ENCODE measurements at regions not wholly inside any gene's neighbourhood (a gene's known extent, or its start where the extent isn't known, plus 50 kb on each side); places are given as distances from the start of the nearest gene placed in this dataset.
A peak's percentile ranks its signal among the peaks of the same experiment; 100 is the strongest.

DNA sequence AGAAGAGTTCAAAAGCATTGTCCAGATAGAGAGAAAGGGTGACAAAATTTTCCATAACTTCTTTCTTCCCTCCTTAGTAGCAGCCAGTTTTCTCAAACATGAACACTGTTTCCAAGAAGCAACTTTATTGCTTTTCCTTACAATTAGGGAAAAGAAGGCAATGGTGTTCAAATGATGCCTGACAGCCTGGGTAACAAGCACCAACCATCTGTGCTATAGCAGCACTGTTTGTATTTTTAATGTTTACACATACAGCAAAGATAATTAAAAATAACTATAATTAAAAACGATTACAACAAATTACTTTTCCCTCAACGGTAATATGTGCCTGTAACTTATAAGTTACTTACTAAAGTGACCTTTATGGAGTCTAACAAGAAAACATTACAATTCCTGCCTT, 450.6 kb upstream of the LMO3 start:
- CTCF ChIA-PET: no interaction called here
- DNase-seq (ENCODE audit: low read depth in 1 of 2, low spot score in 1 of 2): no peak
- WGBS (ENCODE audit: missing lambda C conversion rate): 16% methylated on average over 2 of the region's 2 CpGs
- no peak overlapping the region for H3K4me2 ChIP-seq
- FAIRE-seq: no peak
- H3K4me1 ChIP-seq: peaks cover 17% of the 10 kb centered on the region
- POLR2A ChIA-PET: no interaction called here
- TF ChIP-seq RCOR1 (IDR thresholded peaks at IDR 0.05; ENCODE audit: low read depth, low read length) (no peak), MYC (IDR thresholded peaks at IDR 0.05; ENCODE audit: borderline replicate concordance, low read length) (no peak), CBX8 (IDR thresholded peaks at IDR 0.05) (no peak), RARB (CRISPR knock-in tag; IDR thresholded peaks at IDR 0.05) (no peak), EP300 (IDR thresholded peaks at IDR 0.05) (no peak), E2F6 (IDR thresholded peaks at IDR 0.05; ENCODE audit: borderline replicate concordance, low read depth) (no peak), CHD2 (IDR thresholded peaks at IDR 0.05; ENCODE audit: low read length, partially characterized antibody) (no peak), POLR2A (IDR thresholded peaks at IDR 0.05; ENCODE audit: low read length) (no peak)
- ATAC-seq: no peak
- H3K9me3 ChIP-seq: no peaks in the 10 kb centered on the region
- no peak overlapping the region for H3K27ac ChIP-seq
- no peak overlapping the region for H3K4me3 ChIP-seq

DNA sequence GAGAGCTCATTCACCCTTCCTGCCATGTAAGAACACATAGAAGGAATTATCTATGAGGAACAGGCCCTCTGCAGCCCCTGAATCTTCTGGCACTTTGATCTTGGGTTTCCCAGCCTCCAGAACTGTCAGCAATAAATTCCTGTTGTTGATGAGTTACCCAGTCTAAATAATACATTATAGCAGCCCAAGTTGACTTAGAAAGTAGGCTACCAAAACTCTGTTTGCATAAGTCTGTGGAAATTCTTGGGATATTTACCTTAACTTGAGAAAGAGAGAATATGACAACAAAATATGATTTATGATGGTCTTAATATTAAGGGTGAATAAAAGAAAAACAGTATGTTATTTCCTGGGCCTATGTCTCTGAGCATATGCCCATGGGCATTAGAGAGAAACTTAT, 433.0 kb upstream of the LMO3 start:
- TF ChIP-seq CEBPB (IDR thresholded peaks at IDR 0.05) (peak; percentile 42 to 71; a peak in 3 of 4 replicates), GATA3 (IDR thresholded peaks at IDR 0.05; ENCODE audit: borderline replicate concordance) (peak; percentile 87), EP300 (IDR thresholded peaks at IDR 0.05) (peak in 1 of 2 experiments; percentile 32; a peak in 1 of 5 replicates), CBX8 (IDR thresholded peaks at IDR 0.05) (no peak), RARB (CRISPR knock-in tag; IDR thresholded peaks at IDR 0.05) (no peak), BHLHE40 (IDR thresholded peaks at IDR 0.05; ENCODE audit: low read depth, low read length) (no peak), JUN (IDR thresholded peaks at IDR 0.05) (0 out of 5 replicates have a peak, but pooled peaks of 1 of the 2 experiments have one; percentile 28), HOXA7 (CRISPR knock-in tag; IDR thresholded peaks at IDR 0.05) (no peak), SMC3 (IDR thresholded peaks at IDR 0.05) (peak; percentile 18; the same call in 1 of the 3 replicates), RCOR1 (IDR thresholded peaks at IDR 0.05; ENCODE audit: low read depth, low read length) (no peak), PHF8 (IDR thresholded peaks at IDR 0.05; ENCODE audit: borderline replicate concordance, low read depth) (no peak), KDM1A (IDR thresholded peaks at IDR 0.05; ENCODE audit: low read depth) (no peak), MAFK (IDR thresholded peaks at IDR 0.05; ENCODE audit: partially characterized antibody) (no peak), CTCF (IDR thresholded peaks at IDR 0.05) (no peak), ZC3H11A (IDR thresholded peaks at IDR 0.05) (no peak), HEYL (CRISPR knock-in tag; IDR thresholded peaks at IDR 0.05) (no peak), RFX5 (IDR thresholded peaks at IDR 0.05) (no peak), HOXB13 (CRISPR knock-in tag; IDR thresholded peaks at IDR 0.05; ENCODE audit: low read depth) (no peak)
- TF ChIP-seq, protein P1, sequence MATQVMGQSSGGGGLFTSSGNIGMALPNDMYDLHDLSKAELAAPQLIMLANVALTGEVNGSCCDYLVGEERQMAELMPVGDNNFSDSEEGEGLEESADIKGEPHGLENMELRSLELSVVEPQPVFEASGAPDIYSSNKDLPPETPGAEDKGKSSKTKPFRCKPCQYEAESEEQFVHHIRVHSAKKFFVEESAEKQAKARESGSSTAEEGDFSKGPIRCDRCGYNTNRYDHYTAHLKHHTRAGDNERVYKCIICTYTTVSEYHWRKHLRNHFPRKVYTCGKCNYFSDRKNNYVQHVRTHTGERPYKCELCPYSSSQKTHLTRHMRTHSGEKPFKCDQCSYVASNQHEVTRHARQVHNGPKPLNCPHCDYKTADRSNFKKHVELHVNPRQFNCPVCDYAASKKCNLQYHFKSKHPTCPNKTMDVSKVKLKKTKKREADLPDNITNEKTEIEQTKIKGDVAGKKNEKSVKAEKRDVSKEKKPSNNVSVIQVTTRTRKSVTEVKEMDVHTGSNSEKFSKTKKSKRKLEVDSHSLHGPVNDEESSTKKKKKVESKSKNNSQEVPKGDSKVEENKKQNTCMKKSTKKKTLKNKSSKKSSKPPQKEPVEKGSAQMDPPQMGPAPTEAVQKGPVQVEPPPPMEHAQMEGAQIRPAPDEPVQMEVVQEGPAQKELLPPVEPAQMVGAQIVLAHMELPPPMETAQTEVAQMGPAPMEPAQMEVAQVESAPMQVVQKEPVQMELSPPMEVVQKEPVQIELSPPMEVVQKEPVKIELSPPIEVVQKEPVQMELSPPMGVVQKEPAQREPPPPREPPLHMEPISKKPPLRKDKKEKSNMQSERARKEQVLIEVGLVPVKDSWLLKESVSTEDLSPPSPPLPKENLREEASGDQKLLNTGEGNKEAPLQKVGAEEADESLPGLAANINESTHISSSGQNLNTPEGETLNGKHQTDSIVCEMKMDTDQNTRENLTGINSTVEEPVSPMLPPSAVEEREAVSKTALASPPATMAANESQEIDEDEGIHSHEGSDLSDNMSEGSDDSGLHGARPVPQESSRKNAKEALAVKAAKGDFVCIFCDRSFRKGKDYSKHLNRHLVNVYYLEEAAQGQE (IDR thresholded peaks at IDR 0.05): no peak
- POLR2A ChIA-PET: no interaction called here

More for the DNA sequence above, 433.0 kb upstream of the LMO3 start:
- Histone ChIP-seq H3K4me1 (peaks cover 16% of the 10 kb centered on the region), H3K9me3 (no peaks in the 10 kb centered on the region), H3K4me2 (peak overlapping the region; percentile 24), H3K27ac (0 out of 6 replicates have a peak overlapping the region, but pooled peaks of 1 of the 2 experiments have one; percentile 19), H3K4me3 (no peak overlapping the region)
- ATAC-seq: peak in 1 of 2 experiments; percentile 81; a peak in 3 of 6 replicates
- CTCF ChIA-PET: interaction anchor here (0.6 kb wide), 1 partner anchor 119 kb away, joined by 4 read pairs; no protein-coding TSS in a partner anchor
- peak in 1 of 2 experiments; percentile 62 for DNase-seq (ENCODE audit: low read depth in 1 of 2, low spot score in 1 of 2)
- FAIRE-seq: no peak
